Heart left ventricle (tissue), 13 donors: ENCODE measurements at regions not wholly inside any gene's neighbourhood (a gene's known extent, or its start where the extent isn't known, plus 50 kb on each side); places are given as distances from the start of the nearest gene placed in this dataset.

Experiments used
- POLR2A ChIP-seq, 2 donors: fragments of 450-650 bp; IDR thresholded peaks; one replicate each; pipeline ENCODE4 v1.6.1; 2017; ENCODE audit warnings: antibody characterized with exemption in 2 of 2, mild to moderate bottlenecking in 2 of 2, moderate library complexity in 2 of 2
- TF ChIP-seq, protein P1 (sequence below), 12 donors: fragments of 200-600 bp; sonication (generic) in 4 of 12; IDR thresholded peaks; one replicate each; pipeline versions ENCODE4 v1.5.0 to v1.8.0; 2018 to 2022; ENCODE audit warnings: antibody characterized with exemption in 12 of 12, mild to moderate bottlenecking in 5 of 12
- donor health status: ischemic (EF 13 %, LVEDD 7.1; RV severe dilation, severe dysfunction).
- donor health status: DM: no; HTN: yes; CAD: no.
- donor health status: DM: no; HTN: no; CAD: no.
- donor health status: ischemic (EF 25% LVEDD 6.9; RV normal size, moderate dysfunction).
- donor health status: ischemic (EF 25% LVEDD 5.7; RV mildly dilated, moderate dysfunction).
- donor health status: ischemic (EF 35%, LVEDD 5.7; RV mildly dilated, moderate dysfunction).
- donor health status: nonischemic (EF 11% LVEDD 7.7; RV severe dilation, severe dysfunction).
- donor health status: DM: yes; HTN: yes; CAD: no.
- donor health status: PGD.
- donor health status: ischemic (EF 29% LVEDD 5.4; RV normal size, mild dysfunction).
- donor health status: nonischemic (EF 23%, LVEDD 6.1; RV moderate dilation, normal function).

DNA sequence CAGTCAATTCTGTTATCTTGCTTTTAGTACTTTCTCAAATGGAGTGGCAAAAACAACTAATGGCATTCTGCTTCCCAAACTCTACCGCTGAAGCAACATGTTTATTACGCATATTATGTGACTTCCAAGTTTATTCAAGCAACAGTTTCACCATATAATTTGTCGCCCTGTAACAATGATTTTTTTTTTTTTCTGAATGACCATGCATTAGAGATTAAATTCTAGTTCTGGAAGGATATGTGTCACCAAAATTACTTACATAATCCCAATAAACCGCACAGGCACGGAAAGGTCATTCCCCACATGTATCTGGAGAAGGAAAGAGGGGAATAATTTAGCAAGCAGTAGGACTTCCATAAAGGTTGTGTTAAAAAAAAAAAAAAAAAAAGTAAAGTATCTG, 691.8 kb downstream of the DNAH5 start:
- TF ChIP-seq, protein P1, sequence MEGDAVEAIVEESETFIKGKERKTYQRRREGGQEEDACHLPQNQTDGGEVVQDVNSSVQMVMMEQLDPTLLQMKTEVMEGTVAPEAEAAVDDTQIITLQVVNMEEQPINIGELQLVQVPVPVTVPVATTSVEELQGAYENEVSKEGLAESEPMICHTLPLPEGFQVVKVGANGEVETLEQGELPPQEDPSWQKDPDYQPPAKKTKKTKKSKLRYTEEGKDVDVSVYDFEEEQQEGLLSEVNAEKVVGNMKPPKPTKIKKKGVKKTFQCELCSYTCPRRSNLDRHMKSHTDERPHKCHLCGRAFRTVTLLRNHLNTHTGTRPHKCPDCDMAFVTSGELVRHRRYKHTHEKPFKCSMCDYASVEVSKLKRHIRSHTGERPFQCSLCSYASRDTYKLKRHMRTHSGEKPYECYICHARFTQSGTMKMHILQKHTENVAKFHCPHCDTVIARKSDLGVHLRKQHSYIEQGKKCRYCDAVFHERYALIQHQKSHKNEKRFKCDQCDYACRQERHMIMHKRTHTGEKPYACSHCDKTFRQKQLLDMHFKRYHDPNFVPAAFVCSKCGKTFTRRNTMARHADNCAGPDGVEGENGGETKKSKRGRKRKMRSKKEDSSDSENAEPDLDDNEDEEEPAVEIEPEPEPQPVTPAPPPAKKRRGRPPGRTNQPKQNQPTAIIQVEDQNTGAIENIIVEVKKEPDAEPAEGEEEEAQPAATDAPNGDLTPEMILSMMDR (IDR thresholded peaks at IDR 0.05) = no peak
- no peak for TF ChIP-seq POLR2A (IDR thresholded peaks at IDR 0.05)
